Stimulated activated CD4-positive, alpha-beta T cell treated with anti-CD3 and anti-CD28 coated beads, Interleukin-12 subunit alpha, Interleukin-12 subunit beta, amount 100 ng/mL, for 48 hours (primary cell): ENCODE measurements at regions not wholly inside any gene's neighbourhood (a gene's known extent, or its start where the extent isn't known, plus 50 kb on each side); places are given as distances from the start of the nearest gene placed in this dataset.
"Not testable (repeated sequence)": the region's sequence is repeated elsewhere in the genome, so short reads cannot be mapped to it uniquely, and the experiment has no call there.

Source experiments
- DNase-seq, 3 donors: peaks; one replicate each; pipeline ENCODE4 v3.0.0-alpha.2; 2020; ENCODE audit warnings: low read depth in 2 of 3, low spot score in 1 of 3

- no peak for DNase-seq
These were observed 259.2 kb upstream of the KAZN start for GRCh38 chr1:14339288-14339687.

- no peak for DNase-seq
These were observed 258.3 kb upstream of the KAZN start for GRCh38 chr1:14340002-14340785.

GRCh38 chr1:14341147-14341546 is 257.3 kb upstream of the KAZN start:
- no peak for DNase-seq

GRCh38 chr1:14345946-14346550 is 252.4 kb upstream of the KAZN start:
- DNase-seq: no peak

GRCh38 chr1:14347186-14347585 is 251.3 kb upstream of the KAZN start:
- no peak for DNase-seq

DNA sequence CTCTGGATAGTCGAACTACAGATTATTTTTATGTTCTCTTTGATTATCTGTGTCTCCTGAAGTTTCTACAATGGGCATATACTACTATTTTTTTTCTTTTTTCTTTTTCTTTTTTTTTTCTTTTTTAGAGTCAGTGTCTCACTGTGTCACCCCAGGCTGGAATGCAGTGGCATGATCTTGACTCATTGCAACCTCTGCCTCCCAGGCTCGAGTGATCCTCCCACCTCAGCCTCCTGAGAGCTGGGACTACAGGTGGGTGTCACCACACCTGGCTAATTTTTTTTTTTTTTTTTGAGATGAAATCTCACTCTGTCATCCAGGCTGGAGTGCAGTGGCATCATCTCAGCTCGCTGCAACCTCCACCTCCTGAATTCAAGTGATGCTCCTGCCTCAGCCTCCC is 250.7 kb upstream of the KAZN start:
- no peak for DNase-seq

DNA sequence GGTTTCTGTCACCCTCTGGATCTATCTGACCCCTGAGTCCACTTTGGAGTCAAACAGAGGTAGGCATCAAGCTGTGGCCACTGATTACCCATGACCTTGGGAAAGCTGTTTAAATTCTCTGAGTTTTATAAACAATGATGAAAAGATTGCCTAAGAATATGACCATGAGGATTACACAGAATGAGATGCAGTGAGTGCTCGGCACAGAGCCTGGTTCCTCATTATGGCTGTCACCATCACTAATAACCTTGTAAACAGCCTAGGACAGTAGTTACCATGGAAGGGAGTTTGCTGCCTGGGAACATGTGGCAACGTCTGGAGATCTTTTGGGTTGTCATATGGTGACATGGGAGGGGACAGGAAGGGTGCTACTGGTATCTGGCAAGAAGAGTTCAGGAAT is 248.3 kb upstream of the KAZN start:
- DNase-seq: no peak

DNA sequence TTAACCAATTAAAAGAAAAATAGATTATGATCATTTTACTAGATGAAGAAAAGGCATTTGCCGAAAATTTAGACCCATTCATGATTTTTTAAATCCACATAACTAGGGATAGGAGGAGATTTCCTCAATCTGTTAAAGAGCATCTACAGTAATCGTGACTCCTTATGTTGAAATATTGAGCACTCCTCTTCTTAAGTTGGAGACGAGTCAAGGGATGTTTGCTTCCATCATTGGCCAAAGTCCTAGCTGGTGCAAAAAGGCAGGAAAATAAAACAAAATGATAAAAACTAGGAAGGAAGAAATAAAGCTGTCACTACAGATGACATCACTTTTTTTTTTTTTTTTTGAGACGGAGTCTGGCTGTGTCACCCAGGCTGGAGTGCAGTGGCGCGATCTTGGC is 245.6 kb upstream of the KAZN start:
- no peak for DNase-seq

GRCh38 chr1:14361005-14361404 is 237.5 kb upstream of the KAZN start:
- not testable (repeated sequence) for DNase-seq

DNA sequence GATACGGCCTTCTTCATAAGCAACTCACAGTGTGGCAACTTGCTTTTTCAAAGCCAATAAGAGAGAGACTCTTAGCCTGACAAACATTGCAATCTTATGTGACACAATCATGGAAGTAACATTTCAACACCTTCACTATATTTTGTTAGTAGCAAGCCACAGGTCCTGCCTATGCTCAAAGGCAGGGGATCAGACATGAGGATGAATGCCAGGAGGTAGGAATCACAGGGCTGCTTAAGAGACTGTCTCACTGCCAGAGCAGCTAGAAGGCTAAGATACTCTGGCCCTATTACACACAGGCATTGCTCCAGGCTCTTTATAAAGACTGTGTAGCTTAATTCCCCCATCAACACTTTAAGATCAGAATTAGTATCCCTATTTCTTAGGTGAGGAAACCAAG is 236.2 kb upstream of the KAZN start:
- no peak for DNase-seq

GRCh38 chr1:14363036-14363590 is 235.4 kb upstream of the KAZN start:
- no peak for DNase-seq

GRCh38 chr1:14363707-14364413 is 234.6 kb upstream of the KAZN start:
- no peak for DNase-seq

- DNase-seq: no peak
These were observed 233.0 kb upstream of the KAZN start for GRCh38 chr1:14365301-14365988.

- no peak for DNase-seq
These were observed 232.1 kb upstream of the KAZN start for GRCh38 chr1:14366091-14367018.

DNA sequence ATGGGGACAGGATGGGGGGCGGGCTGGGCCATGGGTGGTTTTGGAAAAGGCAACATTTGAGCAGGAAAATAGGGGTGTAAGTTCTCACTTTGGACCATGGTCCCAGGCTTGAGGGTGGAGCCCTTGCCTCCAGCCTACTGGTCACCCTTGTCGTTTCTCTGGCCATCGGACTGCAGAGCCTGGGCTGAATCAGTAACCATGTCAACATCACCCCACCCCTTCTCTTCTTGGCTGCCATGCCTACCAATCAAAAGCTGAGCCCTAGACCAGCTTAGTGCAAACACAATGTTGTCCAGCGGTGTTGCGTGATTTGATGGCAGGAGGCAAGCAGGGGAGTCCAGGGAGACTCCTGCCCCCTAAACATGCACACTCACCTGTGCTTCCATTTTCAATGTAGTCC is 231.0 kb upstream of the KAZN start:
- no peak for DNase-seq

- no peak for DNase-seq
These were observed 228.8 kb upstream of the KAZN start for GRCh38 chr1:14369526-14370213.

- DNase-seq: no peak
These were observed 226.6 kb upstream of the KAZN start for GRCh38 chr1:14371771-14372497.

- no peak for DNase-seq
These were observed 226.0 kb upstream of the KAZN start for GRCh38 chr1:14372526-14372925.
